ENCODE measurements at regions not wholly inside any gene's neighbourhood (a gene's known extent, or its start where the extent isn't known, plus 50 kb on each side); places are given as distances from the start of the nearest gene placed in this dataset.
A peak's percentile ranks its signal among the peaks of the same experiment; 100 is the strongest.
"Not testable (repeated sequence)": the region's sequence is repeated elsewhere in the genome, so short reads cannot be mapped to it uniquely, and the experiment has no call there.

DNA sequence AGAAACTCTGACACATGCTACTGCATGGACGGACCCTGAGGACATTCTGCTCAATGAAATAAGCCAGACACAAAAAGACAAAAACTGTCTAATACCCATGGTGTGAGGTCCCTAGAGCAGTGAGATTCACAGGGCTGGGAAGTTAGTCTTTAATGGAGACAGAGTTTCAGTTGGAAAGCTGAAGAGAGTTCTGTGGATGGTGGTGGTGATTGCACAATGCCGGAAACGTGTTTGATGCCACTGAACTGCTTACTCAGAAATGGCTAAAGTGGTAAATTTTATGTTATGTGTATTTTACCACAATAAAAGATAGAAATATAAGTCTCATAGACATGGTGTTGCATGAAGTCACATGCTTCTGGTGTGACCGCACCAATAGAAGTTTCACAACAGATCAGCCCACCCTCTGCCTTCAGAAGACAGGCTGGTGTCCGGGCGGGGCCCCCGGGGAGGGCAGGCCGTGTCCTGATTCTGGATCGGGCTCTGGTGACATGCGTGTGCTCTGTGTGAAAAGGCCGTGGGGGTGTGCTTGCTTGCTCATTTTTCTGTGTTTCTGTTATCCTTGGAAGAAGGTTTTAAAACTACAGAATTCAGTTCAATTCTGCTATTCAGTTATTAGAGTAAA is 108.5 kb upstream of the ZNF469 start:
- ATAC-seq, H3K9me3 Mint-ChIP-seq, H3K36me3 Mint-ChIP-seq, H3K27ac Mint-ChIP-seq: not testable (repeated sequence)
- peak in 1 of 2 donors; percentile 31 for DNase-seq (ENCODE audit: low spot score in 2 of 2)

DNA sequence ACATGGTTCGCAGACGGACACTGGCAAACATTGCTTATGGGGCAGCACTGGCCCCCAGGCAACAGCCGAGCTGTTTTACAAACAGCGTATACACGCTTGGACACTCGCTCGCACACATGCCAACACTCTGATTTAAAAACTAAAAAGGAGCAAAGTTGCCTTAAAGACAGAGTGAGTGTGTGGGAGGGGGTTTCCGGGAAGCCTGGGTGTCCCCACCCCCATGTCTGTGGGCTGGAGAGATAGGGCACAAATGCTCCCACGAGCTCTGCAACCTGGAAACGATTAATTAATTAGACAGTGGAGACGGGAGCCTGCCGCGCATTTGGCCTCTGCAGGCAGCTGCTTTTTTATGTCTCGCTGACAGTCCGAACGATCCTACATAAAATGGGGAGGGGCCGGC is 107.9 kb upstream of the ZNF469 start:
- H3K9me3 Mint-ChIP-seq, result peaks cover 0 to 4% of the 10 kb centered on the region in 2 donors
- H3K36me3 Mint-ChIP-seq, result no peaks in the 10 kb centered on the region
- no peak for ATAC-seq
- peak in 1 of 2 donors; percentile 33 for DNase-seq (ENCODE audit: low spot score in 2 of 2)
- H3K27ac Mint-ChIP-seq, result no peak overlapping the region

DNA sequence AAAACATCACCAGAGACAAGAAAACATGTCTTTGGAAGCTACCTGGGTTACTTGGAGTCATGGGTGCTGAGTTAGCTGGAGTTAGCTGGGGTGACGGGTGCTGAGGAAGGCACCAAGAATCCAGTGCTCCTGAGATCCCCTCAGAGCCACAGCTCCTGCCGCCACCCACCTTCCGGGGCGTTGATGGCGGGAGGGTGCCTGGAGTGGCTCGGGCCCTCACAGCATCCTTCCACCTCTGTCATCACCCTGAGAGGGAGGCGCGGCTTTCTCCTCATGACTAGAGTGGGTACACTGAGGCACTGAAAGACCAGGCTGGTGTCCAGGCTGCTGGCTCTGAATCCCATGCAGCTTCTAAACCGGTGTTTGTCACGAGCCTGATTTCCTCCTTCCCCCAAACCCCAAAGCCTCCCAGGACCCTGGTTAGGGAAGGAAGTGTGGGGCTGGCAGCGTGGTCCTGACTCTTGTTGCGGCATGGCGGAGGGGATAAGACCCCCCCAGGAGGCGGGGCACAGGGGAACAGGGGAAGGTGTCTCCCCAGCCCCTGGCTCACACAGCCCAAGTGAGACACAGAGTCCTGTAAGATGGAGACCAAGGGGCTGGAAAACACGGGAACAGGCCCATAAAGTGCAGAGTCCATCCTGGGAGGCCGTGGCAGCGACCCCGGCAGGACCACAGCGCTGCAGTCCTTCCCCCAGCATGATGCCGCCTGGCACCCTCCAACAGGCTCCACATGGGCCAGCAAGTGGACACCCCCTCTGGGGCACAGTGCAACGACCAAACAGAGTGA is 107.2 kb upstream of the ZNF469 start:
- not testable (repeated sequence) for H3K27ac Mint-ChIP-seq, H3K9me3 Mint-ChIP-seq, ATAC-seq, H3K36me3 Mint-ChIP-seq
- DNase-seq (ENCODE audit: low spot score in 2 of 2), result peak in 1 of 2 donors; percentile 44

DNA sequence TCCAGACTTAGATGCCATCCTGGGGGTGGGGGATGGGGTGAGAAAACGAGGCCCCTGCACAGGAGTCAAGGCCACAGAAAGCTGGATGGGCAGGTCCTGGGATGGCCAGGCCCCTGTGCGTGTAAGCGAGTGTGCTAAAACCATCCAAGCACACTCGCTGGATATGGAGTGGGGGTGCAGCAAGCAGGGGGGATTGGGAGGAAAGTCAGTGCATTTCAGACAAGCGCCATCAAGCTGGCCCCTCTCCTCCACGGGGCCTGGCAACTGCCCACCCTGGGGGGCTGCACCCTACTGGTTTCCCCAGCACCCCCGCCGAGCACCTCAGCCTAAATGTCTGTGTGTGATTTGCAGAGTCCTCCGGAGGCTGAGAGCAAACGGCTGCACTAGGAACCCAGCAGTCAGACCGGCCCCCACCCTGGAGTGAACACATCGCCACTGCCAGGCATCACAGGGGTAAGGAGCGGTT is 106.6 kb upstream of the ZNF469 start:
- peak in 1 of 2 donors; percentile 21 for DNase-seq (ENCODE audit: low spot score in 2 of 2)
- not testable (repeated sequence) for H3K36me3 Mint-ChIP-seq, H3K27ac Mint-ChIP-seq, H3K9me3 Mint-ChIP-seq, ATAC-seq

DNA sequence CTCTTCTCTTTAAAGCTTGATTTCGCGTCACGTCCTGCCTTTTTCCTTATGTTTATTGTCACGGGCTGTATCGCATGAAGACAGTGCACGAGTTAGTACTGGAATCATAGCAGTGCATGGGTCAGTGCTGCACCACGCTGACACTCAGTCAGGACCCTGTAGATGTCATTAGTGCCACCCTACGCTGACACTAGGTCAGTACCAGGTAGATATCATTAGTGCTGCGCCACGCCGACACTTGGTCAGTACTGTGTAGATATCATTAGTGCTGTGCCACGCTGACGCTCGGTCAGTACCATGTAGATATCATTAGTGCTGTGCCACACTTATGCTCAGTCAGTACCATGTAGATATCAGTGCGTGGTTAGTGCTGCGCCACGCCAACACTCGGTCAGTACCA is 106.2 kb upstream of the ZNF469 start:
- no peak overlapping the region for H3K27ac Mint-ChIP-seq
- DNase-seq (ENCODE audit: low spot score in 2 of 2), result peak in 1 of 2 donors; percentile 34
- peaks cover 0 to 4% of the 10 kb centered on the region in 2 donors for H3K9me3 Mint-ChIP-seq
- H3K36me3 Mint-ChIP-seq, result no peaks in the 10 kb centered on the region
- no peak for ATAC-seq

DNA sequence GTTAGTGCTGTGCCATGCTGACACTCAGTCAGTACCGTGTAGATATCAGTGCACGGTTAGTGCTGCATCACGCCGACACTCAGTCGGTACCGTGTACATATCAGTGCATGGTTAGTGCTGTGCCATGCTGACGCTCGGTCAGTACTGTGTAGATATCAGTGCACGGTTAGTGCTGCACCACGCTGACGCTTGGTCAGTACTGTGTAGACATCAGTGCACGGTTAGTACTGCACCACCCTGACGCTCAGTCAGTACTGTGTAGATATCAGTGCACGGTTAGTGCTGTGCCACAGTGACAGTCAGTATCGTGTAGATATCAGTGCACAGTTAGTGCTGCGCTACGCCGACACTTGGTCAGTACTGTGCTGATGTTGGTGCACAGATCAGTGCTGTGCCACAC is 102.8 kb upstream of the ZNF469 start:
- Mint-ChIP-seq H3K9me3 (no peaks in the 10 kb centered on the region), H3K27ac (no peak overlapping the region), H3K36me3 (no peaks in the 10 kb centered on the region)
- ATAC-seq (no peak), DNase-seq (ENCODE audit: low spot score in 2 of 2) (no peak)

DNA sequence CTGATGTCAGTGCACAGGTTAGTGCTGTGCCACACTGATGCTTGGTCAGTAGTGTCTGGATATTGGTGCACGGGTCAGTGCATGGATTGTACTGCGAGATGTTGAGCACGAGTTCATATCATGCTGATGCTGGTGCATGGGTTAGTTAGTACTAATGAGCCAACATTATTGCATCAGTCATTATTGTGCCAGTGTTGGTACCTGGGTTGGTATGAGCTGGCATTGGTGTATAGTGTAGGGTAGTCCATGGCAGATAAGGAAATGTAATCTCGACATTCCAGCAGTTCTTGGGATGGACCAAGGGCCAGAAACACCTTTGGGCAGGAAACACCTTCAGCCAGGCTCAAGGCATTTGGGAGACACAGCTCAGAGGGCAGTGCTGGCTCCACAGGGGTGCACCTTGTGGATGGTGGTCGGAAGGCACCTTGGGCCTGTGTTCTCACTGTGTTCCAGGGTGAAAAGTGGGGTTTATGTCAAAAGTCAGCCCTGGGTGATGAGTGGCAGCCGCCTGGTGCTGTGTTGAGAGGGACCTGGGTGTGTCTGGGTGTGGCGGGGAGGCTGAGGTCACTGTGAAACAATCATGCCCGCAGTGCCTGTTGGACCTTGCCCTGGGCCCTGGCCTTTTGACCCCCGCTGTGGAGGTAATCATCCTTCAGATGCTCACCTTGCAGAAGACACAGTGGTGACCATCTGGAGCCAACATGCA is 100.7 kb upstream of the ZNF469 start:
- H3K9me3 Mint-ChIP-seq, result peaks cover 4% of the 10 kb centered on the region in 2 donors
- H3K27ac Mint-ChIP-seq, result no peak overlapping the region
- ATAC-seq, result no peak
- DNase-seq (ENCODE audit: low spot score in 2 of 2), result no peak
- peaks cover 3 to 7% of the 10 kb centered on the region in 2 donors for H3K36me3 Mint-ChIP-seq

DNA sequence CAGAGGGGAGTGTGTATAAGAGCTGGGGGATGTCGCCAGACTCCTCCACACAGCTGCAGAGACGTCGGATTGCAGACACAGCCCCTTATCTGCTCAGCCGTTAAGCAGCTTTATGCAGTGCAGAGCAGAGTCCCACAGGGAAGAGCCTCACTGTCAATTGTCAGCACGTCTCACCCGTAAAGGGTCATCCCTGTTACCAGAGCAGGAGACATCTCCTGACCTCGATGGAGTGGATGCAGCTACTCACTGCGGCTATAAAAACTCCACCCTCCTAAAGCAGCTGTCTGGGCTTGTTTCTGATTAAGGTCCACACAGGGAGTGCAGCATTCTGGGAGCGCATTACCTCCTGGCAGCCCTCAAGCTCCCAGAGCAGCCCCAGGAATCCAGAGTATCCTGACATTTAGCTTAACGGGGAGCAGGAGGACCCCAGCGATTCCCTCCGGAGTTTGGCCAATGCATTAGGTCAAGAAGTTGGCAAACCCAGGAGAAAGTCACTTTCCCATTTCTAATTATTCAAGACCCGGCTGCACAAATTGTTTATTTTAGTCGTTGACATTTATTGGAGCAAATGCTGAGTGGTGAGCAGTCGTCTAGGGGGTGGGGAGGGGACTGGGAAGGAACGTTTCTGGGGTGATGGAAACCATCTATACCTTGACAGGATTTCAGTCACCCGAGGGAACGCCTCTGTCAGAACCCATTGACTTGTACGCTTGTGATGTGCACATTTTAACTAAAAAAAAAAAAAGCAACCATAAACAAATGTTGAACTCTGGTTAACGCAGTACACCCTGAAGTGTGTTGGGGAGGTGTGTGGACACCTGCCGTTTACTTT is 100.0 kb upstream of the ZNF469 start:
- DNase-seq (ENCODE audit: low spot score in 2 of 2) (no peak), ATAC-seq (no peak)
- Mint-ChIP-seq H3K9me3 (peaks cover 7 to 8% of the 10 kb centered on the region in 2 donors), H3K27ac (no peak overlapping the region), H3K36me3 (peaks cover 7 to 12% of the 10 kb centered on the region in 2 donors)

DNA sequence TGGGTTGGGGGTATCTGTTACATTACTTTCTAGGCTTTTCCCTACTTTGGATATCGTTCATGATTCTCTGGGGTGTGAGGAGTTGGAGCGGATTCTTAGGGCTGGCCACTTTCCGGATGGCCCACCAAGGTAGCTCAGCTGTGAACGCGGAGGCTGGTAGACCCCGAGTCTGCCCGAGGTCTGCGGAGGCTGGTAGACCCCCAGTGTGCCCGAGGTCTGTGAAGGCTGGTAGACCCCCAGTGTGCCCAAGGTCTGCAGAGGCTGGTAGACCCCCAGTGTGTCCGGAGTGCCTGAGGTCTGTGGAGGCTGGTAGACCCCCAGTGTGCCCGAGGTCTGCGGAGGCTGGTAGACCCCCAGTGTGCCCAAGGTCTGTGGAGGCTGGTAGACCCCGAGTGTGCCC is 99.2 kb upstream of the ZNF469 start:
- Mint-ChIP-seq H3K27ac (no peak overlapping the region), H3K9me3 (peaks cover 7 to 8% of the 10 kb centered on the region in 2 donors), H3K36me3 (peaks cover 7 to 12% of the 10 kb centered on the region in 2 donors)
- no peak for ATAC-seq
- no peak for DNase-seq (ENCODE audit: low spot score in 2 of 2)

DNA sequence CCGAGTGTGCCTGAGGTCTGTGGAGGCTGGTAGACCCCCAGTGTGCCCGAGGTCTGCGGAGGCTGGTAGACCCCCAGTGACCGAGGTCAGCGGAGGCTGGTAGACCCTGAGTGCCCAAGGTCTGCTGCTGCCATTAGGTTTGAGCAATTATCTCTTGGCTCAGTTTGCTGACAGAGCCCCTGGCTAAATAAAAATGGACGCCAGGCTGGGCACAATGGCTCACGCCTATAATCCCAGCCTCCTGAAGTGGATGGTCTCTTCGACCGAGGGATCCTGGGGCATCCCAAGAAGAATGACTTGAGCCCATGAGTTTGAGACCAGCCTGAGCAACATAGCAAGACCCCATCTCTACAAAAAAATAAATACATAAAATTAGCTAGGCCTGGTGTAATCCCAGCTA is 98.7 kb upstream of the ZNF469 start:
- DNase-seq (ENCODE audit: low spot score in 2 of 2) (no peak), ATAC-seq (no peak)
- Mint-ChIP-seq H3K36me3 (peaks cover 7 to 12% of the 10 kb centered on the region in 2 donors), H3K27ac (no peak overlapping the region), H3K9me3 (peaks cover 7 to 8% of the 10 kb centered on the region in 2 donors)

DNA sequence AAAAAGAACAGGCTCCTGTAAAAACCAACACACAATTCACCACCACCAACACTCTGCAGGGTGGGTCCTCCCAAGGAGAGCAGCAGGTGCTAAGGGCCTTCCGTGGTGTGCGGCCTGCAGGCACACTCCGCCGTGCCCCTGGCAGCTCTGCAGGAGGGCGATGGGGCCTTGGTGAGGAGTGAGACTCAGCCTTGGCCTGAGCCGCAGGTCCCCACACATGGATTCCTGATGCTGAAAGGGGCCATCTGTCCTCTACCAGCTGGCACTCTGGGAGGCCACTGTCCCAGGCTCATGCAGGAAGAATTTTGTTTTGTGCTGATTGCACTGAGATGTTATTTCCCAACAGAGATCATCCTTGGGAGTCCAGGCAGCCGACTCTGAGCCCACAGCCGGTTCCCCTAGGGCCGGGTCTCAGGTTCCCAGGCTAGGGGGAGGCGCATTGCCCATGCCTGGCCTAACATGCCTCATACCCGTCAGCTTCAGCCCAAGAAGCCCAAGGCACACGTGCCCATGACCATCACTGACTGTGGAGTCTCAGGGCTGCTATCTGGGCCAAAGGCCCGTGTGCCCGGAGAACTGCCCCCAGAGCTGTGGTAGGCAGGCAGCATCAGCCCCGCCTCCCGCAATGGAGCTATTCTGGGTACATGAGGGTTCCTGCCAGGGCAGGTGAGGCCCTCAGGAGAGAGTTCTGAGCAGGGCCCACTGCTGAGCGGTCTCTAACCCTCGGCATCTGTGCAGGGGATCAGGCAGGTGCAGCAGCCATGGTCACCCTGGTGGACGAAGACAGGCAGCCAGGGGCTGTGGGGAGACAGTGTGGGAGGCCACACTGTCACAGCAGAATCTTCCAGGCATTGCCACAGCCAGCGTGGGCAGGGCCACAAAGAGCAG is 97.9 kb upstream of the ZNF469 start:
- DNase-seq (ENCODE audit: low spot score in 2 of 2) (no peak), ATAC-seq (no peak)
- Mint-ChIP-seq H3K27ac (no peak overlapping the region), H3K36me3 (peaks cover 7 to 12% of the 10 kb centered on the region in 2 donors), H3K9me3 (peaks cover 7 to 8% of the 10 kb centered on the region in 2 donors)

DNA sequence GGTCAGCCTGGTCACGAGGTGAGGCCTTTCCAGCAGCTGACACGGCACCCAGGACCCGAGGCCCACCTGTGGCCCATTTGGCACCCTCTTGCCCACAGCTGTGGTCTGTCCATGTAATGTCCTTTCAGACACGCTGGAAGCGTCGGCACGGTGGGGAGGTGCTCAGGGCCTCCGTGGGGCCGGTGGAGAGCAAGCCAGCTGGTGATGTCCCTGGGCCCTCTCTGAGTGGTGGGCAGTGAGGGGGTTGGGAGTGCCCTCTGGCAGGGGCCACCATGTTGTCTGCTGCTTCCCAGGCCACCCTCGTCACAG is 97.3 kb upstream of the ZNF469 start:
- Mint-ChIP-seq H3K9me3 (peaks cover 7 to 8% of the 10 kb centered on the region in 2 donors), H3K27ac (no peak overlapping the region), H3K36me3 (peaks cover 7 to 12% of the 10 kb centered on the region in 2 donors)
- ATAC-seq (no peak), DNase-seq (ENCODE audit: low spot score in 2 of 2) (no peak)

DNA sequence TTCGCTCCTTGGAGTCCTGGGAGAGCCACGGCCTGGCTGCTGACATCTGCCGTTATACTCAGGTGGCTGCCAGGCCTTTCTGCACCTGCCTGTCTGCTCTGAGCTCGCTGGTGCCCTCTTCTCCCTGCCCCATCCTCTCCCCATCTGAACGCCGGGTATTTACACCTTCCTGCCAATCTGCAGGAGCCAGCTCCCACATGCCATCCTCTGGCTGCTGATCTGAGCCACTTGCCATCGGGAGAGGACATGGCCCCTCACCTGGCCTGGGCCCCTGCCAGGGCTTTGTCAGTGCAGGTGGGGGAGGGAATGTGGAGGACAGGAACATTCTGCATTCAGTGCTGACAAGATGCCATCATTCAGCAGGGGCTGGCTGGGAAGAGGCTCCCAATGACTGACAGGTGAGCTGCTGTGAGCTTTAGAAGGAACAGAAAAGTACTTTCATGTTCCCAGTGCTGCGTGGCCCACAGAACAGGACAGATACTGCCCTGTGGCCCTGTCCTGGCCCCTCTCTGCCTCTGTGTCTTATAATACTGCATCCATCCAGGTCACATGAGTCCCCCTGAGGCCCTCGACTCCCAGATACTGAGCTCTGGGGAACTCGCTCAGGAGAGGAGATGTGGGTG is 96.3 kb upstream of the ZNF469 start:
- ATAC-seq (no peak), DNase-seq (ENCODE audit: low spot score in 2 of 2) (no peak)
- peaks cover 7 to 12% of the 10 kb centered on the region in 2 donors for H3K36me3 Mint-ChIP-seq
- H3K9me3 Mint-ChIP-seq, result peaks cover 7 to 8% of the 10 kb centered on the region in 2 donors
- no peak overlapping the region for H3K27ac Mint-ChIP-seq

DNA sequence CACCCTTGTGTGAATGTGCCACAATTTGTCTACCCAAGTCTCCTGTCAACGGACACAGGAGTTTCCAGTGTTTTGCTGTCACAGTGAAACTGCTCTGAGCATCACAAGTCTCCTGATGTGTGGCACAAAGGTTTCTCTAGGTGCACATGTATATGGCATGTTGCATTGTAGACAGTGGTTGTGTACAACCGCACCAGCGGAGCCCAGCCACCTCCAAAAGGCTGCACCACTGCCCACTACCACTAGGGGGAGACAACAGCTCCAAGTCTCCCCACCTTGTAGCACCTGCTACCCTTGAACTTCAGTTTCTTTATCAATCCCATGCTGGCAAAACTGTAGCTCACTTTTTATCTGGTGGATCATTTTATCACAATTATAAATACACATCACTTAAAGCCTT is 95.5 kb upstream of the ZNF469 start:
- H3K36me3 Mint-ChIP-seq, result peaks cover 7 to 12% of the 10 kb centered on the region in 2 donors
- H3K9me3 Mint-ChIP-seq, result peaks cover 7 to 8% of the 10 kb centered on the region in 2 donors
- H3K27ac Mint-ChIP-seq, result no peak overlapping the region
- ATAC-seq (peak in 1 of 2 donors; percentile 33), DNase-seq (ENCODE audit: low spot score in 2 of 2) (peak in 1 of 2 donors; percentile 37)

DNA sequence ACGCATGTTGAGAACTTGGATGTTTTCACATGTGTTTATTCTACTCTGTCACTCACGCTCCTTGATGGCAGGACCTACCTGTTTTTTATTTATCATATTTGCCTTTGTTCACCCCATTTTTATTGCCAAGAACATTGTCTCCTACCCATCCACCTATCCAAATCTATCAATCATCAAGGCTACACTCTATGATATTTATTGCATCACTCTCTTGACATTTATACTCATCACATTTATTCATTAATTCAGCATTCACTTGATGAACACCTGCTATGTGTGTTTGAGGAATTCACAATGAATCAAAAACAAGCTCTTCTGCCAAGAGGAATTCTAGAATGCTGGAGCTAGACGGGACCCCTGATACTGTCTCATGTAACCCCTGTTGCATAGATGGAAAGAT is 94.5 kb upstream of the ZNF469 start:
- no peak overlapping the region for H3K27ac Mint-ChIP-seq
- H3K36me3 Mint-ChIP-seq, result peaks cover 7 to 12% of the 10 kb centered on the region in 2 donors
- peaks cover 7 to 8% of the 10 kb centered on the region in 2 donors for H3K9me3 Mint-ChIP-seq
- DNase-seq (ENCODE audit: low spot score in 2 of 2), result no peak
- ATAC-seq, result no peak
